GM18511 (cell line): ENCODE measurements at regions not wholly inside any gene's neighbourhood (a gene's known extent, or its start where the extent isn't known, plus 50 kb on each side); places are given as distances from the start of the nearest gene placed in this dataset.
"Not testable (repeated sequence)": the region's sequence is repeated elsewhere in the genome, so short reads cannot be mapped to it uniquely, and the experiment has no call there.

Source experiments
- ATAC-seq: cut with Tn5 transposase; IDR thresholded peaks from one replicate; pipeline ENCODE4 v1.9.1; 2021; ENCODE audit warnings: mild to moderate bottlenecking, moderate library complexity; ENCODE audit not compliant: unreplicated experiment

DNA sequence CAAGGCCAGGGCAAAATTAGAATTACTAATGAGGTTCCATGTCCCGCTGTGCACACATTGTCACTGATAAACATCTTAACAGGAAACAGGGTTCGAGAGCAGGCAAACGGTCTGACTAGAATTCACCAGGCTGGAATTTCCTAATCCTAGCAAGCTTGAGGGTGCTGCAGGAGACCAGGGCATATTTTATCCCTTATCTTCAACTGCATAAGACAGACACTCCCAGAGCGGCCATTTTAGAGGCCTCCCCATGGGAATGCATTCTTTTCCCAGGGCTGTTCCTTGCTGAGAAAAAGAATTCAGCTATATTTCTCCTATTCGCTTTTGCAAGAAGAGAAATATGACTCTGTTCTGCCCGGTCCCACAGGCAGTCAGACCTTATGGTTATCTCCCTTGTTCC is 282.5 kb upstream of the TACR3 start:
- ATAC-seq = not testable (repeated sequence)

DNA sequence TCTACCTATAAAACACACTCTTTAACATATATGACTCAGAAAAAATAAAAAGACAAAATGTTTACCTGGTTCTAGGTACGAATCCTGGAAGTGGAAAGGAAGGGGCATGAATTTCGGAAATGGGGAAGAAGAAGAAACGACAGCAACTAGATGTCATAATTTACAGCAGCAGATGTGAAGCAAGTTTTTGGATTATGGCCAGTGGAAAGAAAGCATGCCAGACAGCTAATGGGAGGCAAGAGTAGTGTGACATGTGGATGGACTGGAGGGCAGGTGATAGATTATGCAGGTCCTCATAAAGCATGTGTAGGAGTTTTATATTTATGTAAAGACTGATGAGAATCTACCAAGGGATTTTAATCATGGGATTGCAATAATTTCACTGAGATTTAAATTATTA is 279.0 kb upstream of the TACR3 start:
- no peak for ATAC-seq

DNA sequence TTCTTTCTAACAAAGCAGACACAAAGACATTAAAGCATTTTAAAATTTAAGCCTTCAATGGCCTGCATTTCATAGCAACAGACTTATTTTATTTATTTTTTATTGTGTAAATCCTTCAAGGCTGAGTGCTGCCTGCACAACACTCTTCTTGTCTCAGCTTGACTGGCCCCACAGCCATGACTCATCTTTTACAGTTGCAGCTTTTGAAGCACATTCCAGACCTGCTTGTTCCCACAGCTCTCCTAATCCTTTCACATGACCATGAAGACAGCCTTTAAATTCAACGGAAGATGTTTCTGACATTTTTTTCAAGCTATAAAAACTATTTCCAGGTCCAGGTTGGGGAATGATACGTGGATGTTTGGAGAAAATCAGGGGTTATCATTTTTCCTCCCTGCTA is 276.9 kb upstream of the TACR3 start:
- no peak for ATAC-seq

DNA sequence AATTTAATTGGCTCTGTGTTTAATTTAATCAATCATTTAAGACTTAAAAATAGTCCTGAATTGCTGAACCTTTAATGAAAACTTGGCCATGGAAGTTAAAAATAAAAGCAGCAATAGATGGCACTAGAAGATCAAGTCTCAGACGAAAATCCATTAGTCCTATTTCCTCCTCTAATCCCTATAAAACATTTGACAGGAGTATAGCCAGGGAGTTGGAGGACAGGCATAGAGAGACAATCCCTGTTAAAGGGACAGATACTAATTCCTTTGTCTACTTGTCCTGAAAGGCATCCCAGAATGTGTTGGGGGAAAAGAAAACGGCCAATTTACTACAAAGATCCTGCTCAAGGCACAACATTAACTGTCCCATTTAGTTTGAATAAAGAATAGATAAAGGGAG is 276.3 kb upstream of the TACR3 start:
- ATAC-seq = no peak

DNA sequence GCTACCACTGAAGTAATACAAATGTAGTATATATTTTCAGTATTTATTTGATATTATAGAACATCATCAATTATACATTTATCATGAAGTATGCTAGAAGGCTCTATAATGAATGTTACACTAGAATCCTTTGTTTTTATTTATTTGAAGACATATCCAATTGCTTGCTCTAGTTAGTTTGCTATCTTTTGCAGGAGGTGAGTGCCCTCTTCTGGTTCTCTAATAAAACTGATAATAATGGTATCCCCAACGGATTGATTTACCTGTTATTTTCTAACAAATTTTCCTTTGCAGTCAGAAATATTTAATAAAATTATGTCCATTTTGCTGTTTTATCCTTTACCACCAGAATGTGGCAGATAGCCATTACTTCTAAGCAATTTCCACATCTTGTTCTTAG is 274.3 kb upstream of the TACR3 start:
- ATAC-seq = no peak

DNA sequence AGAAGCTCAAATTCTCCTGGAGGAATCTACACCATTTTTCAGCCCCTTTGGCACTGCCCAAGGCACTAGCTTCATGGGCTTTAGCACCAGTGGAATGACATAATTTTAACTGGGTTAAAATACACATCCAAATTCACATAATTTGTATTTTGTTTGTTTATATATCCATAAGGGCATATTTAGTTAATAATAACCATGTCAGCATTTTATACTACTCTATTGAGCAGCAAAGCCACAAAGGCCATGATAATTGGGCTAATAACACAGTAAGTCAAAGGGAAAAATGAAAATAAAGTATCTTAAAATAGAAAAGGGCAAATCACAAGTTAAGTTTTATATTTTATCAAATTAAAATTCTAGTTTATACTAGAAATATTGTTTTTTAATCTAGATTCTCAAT is 262.7 kb upstream of the TACR3 start:
- no peak for ATAC-seq

DNA sequence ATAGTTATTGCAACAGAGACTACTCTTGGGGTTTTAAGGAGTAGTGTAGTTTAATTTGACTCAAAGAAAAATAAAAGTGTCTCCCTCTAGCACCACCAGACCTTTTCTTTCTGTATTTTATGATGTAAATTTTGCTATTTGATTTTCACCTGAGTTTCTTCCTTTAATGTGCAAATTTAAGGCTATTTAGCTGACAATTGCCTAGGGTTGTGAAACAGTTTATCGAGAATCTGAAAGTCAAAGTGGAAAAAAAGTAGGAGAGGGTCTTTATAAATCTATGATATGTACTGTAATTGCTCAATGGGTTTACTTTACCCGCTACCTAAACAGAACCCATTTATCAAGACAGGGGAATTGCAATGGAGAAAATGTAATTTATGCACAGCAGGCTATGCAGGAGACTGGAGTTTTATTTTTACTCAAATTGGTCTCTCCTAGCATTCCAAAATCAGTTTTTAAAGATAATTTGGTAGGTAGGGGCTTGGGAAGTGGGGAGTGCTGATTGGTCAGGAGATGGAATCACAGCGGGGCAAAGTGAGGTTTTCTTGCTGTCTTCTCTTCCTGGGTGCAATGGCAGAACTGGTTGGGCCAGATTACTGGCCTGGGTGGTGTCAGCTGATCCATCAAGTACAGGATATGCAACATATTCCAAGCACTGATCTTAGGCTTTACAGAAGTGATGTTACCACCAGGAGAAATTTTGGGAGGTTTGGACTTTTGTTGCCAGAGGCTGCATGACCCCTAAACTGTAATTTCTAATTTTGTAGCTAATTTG is 228.6 kb upstream of the TACR3 start:
- ATAC-seq = no peak

DNA sequence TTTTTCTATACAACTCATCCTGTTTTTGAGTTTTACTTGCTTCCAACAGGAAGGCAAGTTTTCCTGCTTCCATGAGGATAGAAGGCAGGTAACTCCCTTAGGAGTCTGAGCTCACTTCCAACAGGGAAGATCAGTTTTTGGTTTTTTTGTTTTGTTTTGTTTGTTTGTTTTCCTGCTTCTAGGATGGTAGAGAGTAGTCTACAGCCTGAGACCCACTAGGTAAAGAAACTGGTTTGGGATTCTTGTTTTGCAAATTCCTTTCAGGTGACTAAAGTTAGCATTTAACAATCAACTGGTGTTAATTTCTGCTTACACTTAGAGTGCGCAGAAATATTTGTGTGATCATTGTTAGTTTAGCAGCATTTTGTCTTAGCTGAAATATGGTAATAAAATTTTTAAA is 227.8 kb upstream of the TACR3 start:
- no peak for ATAC-seq

DNA sequence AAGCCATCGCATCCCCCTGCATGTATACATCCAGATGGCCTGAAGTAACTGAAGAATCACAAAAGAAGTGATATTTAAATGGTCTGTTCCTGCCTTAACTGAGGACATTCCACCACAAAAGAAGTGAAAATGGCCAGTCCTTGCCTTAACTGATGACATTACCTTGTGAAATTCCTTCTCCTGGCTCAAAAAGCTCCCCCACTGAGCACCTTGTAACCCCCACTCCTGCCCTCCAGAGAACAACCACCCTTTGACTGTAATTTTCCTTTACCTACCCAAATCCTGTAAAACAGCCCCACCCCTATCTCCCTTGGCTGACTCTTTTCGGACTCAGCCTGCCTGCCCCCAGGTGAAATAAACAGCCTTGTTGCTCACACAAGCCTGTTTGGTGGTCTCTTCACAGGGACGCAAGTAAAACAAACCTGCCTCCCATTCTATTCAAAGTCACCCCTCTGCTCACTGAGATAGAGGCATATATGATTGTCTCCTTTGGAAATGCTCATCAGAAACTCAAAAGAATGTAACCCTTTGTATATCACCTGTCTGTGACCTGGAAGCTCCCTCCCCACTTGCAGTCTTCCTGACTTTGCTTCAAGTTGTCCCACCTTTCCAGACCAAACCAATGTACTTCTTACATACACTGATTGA is 227.0 kb upstream of the TACR3 start:
- not testable (repeated sequence) for ATAC-seq

DNA sequence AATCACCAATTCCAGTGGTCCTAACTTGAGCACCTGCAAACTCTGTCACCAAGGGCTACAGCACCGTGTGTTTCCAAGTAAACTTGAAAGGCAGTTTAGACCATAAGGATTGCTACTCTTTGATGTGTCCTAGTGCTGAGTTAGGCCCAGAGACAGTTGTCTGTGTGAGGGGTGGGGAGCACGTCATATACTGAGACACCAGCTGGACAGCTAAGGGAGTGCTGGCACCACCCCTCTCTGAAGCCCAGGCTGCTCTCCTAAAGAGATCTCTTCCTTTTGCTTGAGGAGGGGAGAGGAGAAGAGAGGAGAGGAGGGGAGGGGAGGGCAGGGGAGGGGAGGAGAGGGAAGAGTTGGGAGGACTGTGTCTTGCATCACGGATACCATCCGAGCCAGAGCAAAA is 218.7 kb upstream of the TACR3 start:
- no peak for ATAC-seq

DNA sequence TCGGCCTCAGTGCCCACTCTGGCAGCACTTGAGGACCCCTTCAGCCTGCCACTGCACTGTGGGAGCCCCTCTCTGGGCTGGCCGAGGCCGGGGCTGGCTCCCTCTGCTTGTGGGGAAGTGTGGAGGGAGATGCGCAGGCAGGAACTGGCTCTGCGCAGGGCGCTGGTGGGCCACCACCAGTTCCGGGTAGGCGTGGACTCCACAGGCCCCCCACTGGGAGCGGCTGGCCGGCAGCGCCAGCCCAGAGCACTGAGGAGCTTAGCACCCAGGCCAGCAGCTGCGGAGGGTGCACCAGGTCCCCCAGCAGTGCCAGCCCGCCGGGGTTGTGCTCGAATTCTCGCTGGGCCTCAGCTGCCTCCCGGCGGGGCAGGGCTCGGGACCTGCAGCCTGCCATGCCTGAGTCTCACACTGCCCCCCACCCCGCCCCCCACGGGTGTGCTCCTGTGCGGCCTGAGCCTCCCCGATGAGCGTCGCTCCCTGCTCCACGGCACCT is 216.9 kb upstream of the TACR3 start:
- ATAC-seq = no peak

DNA sequence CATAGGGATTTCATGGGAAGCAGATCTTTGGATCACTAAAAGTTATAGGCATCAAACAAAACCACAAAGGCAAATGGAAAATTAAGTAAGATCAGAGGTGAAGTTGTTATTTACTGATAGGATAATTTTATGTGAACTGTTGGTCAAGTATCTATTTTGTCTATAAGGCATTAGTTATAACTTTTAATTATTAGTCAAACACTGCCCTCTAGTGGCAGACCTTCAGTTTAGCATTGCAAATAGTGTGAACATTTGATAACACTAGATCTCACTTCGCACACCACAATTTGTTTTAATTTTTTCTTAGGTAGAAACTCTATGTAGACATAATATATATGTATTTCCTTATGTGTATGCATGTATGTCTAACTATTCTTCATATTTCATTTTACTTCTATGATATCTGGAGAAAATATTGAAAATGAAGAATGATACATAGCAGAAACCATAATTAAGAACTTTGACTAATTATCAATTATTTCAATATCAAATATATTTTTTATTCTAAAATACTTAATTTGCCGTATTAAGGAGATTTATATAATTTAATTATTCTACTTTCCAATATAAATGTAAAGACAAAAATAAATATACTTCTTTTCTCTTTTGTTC is 214.5 kb upstream of the TACR3 start:
- ATAC-seq = peak; percentile 93

DNA sequence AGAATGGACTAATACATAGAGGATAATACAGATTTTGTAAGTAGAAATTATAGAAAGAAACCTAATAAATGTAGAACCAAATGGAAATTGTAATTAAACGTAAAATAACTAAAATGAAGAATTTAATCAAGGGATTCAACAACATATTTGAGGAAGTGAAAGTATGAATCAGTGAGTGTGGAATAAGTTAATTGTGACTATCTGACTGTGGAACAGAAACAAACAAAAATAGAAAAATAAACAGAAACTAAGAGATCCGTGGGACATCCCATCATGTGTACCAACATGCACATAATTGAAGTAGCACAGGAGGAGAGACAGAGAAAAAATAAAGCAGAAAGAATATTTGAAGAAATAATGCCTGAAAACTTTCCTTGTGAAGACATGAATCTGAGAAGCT is 208.6 kb upstream of the TACR3 start:
- peak; percentile 52 for ATAC-seq

DNA sequence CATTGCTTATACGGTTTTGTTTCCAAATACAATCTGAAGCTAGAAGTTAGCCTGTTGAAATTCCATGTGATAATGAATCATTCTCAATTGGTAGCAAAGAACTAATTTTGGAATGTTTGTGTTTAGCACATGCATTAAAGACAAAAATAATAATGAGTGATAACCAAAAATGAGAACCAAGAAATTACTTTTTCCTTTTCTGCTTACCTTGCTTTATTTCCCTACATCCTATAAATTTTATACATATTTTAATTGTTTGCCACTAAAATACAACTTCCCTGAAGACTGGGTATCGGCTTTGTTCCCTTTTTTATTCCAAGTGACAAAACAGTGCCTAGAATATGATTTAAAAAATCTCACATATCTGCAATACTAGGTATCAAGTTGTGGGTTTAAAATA is 203.8 kb upstream of the TACR3 start:
- ATAC-seq = no peak

DNA sequence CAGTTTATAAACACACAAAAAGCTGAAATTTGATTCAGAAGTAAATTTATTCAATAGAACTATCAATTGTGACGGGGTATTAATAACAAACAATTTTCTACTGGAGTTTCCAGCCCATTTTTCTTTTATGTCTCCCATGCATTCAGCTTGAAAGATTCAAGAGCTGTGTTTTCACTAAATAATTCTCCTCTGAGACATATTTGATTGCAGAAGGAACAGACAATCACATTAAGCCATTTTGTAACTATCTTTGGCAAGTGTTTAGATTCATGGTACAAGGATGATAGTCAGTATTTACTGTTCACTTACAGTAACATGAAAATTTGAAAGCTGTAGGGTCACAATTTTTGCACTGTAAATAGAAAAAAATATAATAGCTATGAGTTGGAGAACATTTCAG is 198.4 kb upstream of the TACR3 start:
- ATAC-seq = no peak

DNA sequence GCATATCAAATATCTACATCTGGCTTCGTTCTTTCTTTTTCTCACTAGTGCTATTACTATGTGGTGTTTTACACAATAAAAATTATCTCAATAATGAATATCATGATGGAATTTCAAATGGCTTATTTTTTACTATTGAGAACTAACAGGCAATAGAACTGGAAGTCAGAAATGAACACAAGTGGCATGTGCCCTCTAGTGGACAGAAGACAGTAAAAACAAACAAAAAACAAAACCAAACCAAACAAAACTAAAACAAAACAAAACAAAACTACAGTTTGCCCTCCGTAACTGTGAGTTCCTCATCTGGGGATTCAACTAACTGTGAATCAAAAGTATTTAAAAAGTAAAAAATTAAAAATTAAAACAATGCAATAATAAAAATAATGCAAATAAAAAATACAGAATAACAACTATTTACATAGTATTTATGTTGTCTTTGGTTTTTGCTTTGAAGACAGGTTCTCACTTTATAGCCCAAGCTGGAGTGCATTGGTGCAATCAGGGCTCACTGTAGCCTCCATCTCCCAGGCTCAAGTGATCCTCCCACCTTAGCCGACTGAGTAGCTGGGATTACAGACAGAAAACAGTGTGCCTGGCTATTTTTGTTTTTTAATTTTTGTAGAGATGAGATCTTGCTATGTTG is 195.6 kb upstream of the TACR3 start:
- ATAC-seq = peak; percentile 89

DNA sequence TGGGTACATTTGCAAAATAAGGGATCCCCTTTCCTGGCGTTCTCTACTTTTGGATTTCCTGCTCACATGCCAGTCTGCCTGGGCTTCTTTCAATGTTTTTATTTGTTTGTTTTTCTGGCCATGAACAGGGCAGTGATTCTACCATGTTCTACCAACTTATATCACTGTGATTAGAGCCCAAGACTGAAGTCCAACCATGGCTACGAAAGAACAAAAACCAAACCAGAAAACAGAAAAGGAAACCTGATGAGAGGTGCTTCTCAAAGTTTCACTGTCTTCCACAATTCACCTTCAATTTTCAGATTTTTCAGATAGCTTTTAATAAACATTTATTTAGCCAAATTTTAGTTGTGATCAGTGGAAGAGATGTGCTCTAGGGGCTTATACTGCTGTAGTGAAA is 187.6 kb upstream of the TACR3 start:
- ATAC-seq = no peak

DNA sequence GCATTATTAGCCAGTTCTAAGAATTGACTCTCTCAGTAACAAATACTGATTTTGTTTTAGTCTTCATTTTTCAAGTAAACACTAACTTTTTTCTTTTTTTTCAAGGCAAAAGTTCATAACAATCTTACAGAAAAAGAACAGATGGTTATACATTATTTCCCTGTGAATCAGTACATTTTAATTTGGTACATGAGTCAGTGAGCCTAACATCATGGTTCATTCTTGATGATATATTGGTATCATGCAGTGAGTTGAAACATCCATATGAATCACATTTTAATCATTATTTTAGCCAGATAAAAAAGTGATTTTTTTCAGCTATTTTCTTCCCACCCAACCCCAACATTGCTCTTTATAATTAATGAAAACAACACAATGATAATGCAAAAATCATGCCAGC is 184.3 kb upstream of the TACR3 start:
- no peak for ATAC-seq

DNA sequence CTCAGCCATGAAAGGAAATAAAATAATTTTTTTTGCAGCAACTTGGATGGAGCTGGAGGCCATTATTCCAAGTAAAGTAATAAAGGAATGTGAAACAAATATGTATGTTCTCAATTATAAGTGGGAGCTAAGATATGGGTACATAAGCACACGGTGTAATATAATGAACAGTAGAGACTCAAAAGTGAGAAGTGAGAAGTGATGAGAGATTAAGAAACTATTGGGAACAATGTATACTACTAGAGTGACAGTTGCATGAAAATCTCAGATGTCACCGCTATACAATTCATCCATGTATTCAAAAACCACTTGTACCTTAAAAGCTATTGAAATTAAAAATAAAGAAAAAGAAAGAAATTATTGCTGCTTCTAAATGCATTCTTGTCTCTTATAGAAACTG is 182.9 kb upstream of the TACR3 start:
- ATAC-seq = no peak

DNA sequence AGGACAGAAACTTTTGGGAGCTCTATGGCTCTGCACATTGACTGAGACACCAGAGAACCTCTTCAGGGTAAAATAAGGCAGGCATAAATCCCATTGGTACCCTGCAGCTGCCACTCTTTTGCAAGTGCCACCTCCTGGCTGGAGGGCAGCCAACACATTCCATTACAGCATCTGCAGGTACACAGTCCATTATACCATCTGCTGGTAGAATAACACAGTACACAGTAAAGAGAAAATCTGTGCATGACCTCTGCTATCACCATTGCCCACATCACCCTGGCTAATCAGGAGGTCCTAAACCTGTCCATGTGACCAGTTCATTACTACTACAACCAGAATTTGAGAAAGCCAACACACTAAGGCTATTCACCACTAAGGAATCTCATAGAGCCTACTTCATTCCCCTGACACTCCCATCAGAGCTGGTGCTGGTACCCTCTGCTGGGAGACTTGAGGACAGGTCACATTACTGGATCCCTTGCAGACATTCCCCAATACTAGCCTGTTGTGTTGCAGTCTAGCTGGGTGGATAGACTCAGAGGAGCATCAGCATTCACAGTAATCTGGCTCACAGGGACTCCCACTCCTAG is 176.2 kb upstream of the TACR3 start:
- ATAC-seq = no peak

DNA sequence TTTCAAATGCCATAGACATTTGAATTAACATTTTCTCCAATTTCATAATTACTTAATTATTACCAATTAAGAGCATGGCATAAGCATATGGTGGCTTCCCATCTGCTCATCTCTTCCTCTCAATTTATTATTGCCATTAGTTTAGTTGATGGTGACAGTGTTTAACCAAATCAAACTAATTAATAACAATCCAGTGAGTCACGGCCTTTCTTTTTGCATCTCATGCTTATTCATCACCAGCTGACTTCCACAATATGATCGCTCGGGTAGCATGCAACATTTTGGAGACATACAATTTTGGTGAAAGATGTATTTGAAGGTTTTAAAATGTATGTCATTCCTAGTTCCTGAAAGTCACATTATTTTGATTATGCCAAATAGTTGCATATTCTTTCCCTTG is 172.8 kb upstream of the TACR3 start:
- no peak for ATAC-seq
